Stimulated activated CD8-positive, alpha-beta memory T cell treated with anti-CD3 and anti-CD28 coated beads, Interleukin-15, amount 100 ng/mL, for 4 hours (primary cell): ENCODE measurements at regions not wholly inside any gene's neighbourhood (a gene's known extent, or its start where the extent isn't known, plus 50 kb on each side); places are given as distances from the start of the nearest gene placed in this dataset.

Experiments used
- DNase-seq, 2 donors: peaks; one replicate each; pipeline ENCODE4 v3.0.0-alpha.2; 2020; ENCODE audit warnings: low read depth in 2 of 2

GRCh38 chr13:107209824-107210722, 642.1 kb upstream of the ARGLU1 start:
- DNase-seq, result no peak

GRCh38 chr13:107208889-107209288, 641.0 kb upstream of the ARGLU1 start:
- DNase-seq, result no peak

GRCh38 chr13:107205318-107206104, 637.6 kb upstream of the ARGLU1 start:
- DNase-seq, result peak in 1 of 2 donors; percentile 3

- DNase-seq, result no peak
Observed at GRCh38 chr13:107203146-107203847, 635.4 kb upstream of the ARGLU1 start.

GRCh38 chr13:107202371-107203023, 634.6 kb upstream of the ARGLU1 start:
- no peak for DNase-seq

GRCh38 chr13:107200491-107200890, 632.6 kb upstream of the ARGLU1 start:
- DNase-seq, result no peak

GRCh38 chr13:107192289-107192688, 624.4 kb upstream of the ARGLU1 start:
- no peak for DNase-seq

- no peak for DNase-seq
Observed at GRCh38 chr13:107190065-107190464, 622.1 kb upstream of the ARGLU1 start.

GRCh38 chr13:107185889-107186288, 618.0 kb upstream of the ARGLU1 start:
- no peak for DNase-seq

GRCh38 chr13:107170270-107170931, 602.5 kb upstream of the ARGLU1 start:
- DNase-seq, result no peak

GRCh38 chr13:107157271-107157670, 589.3 kb upstream of the ARGLU1 start:
- DNase-seq, result no peak

GRCh38 chr13:107144432-107144831, 576.5 kb upstream of the ARGLU1 start:
- no peak for DNase-seq

GRCh38 chr13:107141767-107142166, 573.8 kb upstream of the ARGLU1 start:
- DNase-seq, result no peak

- DNase-seq, result no peak
Observed at GRCh38 chr13:107139006-107139405, 571.1 kb upstream of the ARGLU1 start.

- no peak for DNase-seq
Observed at GRCh38 chr13:107138486-107138885, 570.5 kb upstream of the ARGLU1 start.

- DNase-seq, result no peak
Observed at GRCh38 chr13:107133950-107134349, 566.0 kb upstream of the ARGLU1 start.

- no peak for DNase-seq
Observed at GRCh38 chr13:107130566-107130965, 562.6 kb upstream of the ARGLU1 start.

- DNase-seq, result no peak
Observed at GRCh38 chr13:107124730-107125129, 556.8 kb upstream of the ARGLU1 start.

GRCh38 chr13:107124129-107124718, 556.3 kb upstream of the ARGLU1 start:
- no peak for DNase-seq

GRCh38 chr13:107121793-107122192, 553.9 kb upstream of the ARGLU1 start:
- no peak for DNase-seq
